ENCODE measurements at regions not wholly inside any gene's neighbourhood (a gene's known extent, or its start where the extent isn't known, plus 50 kb on each side); places are given as distances from the start of the nearest gene placed in this dataset.

DNA sequence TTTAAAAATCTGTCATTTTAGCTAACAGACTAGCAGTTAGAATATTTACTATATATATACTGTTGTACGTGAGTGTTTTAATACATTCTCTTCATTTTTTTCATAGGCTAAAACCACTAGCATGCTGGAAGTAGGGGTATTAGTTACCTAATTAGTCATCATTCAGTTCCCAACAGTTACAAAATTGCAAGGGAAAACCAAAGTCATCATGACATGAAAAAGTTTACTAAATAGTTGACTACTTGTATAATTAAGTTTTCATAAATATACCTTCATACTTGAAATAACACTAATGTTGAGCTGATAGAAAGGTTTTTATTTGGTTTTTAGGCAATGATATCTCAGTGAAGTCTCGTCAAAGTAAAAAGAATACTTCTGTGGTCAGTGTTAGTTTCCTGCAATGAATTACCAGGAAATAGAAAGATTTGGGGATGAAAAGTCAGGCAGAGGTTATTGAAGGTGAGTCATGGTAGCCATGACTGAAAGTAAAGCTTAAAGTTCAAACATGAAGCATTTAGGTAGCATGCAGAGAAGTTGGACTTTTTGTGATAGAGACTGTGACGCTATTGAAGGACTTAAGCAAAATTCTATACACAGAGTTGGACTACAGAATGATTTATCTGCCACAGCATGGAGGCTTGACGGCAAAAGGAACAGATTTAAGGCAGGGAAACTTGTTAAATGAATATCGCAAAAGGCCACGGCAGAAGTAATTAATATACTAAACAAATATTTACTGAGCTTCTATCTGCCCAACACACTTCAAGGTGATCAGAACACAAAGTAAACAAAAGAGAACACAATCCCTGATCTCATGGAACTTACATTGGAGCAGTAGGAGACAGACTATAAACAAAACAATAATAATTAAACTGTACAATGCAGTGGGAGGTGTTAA lies 828.1 kb upstream of the FAT3 start:
- DNase-seq (ENCODE audit: low read depth), result peak; percentile 16
- TF ChIP-seq, protein P1, sequence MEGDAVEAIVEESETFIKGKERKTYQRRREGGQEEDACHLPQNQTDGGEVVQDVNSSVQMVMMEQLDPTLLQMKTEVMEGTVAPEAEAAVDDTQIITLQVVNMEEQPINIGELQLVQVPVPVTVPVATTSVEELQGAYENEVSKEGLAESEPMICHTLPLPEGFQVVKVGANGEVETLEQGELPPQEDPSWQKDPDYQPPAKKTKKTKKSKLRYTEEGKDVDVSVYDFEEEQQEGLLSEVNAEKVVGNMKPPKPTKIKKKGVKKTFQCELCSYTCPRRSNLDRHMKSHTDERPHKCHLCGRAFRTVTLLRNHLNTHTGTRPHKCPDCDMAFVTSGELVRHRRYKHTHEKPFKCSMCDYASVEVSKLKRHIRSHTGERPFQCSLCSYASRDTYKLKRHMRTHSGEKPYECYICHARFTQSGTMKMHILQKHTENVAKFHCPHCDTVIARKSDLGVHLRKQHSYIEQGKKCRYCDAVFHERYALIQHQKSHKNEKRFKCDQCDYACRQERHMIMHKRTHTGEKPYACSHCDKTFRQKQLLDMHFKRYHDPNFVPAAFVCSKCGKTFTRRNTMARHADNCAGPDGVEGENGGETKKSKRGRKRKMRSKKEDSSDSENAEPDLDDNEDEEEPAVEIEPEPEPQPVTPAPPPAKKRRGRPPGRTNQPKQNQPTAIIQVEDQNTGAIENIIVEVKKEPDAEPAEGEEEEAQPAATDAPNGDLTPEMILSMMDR (IDR thresholded peaks at IDR 0.05; ENCODE audit: insufficient read depth, low read length, poor library complexity, severe bottlenecking), result no peak
- Histone ChIP-seq H3K27me3 (ENCODE audit: control insufficient read depth, insufficient read depth, low read length) (no peaks in the 10 kb centered on the region), H3K36me3 (ENCODE audit: control insufficient read depth, insufficient read depth, low read length) (no peaks in the 10 kb centered on the region), H3K4me3 (ENCODE audit: low read depth, low read length) (no peak overlapping the region)

DNA sequence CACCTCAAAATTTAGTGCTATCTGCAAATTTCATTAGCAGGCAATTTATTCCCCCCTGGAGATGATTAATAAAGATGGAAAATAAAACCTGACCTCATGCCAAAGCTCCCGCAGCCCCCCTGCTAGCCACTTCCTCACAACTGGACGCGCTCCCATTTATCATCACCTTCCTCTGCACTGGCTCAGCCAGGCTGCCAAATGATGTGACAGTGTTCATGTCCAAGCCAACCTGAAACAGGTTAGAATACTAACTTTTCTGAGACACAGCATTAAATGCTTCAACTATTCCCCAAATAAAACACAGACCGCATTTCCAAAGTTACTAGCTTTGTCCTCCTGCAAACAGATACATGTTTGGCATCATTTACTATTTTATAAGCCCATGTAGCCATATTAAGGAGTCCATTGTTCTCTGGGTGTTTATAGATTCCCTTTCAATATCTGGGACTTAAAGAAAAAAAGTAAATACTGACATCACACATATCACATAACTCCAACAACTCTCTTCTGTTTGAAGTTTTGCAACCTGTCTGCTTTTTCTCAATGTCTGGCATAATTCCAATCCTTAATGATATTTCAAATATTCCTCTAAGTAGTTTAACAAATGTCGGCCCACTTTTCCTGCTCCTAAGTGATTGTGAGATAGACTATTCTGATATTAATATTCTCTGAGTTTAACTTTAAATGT lies 829.7 kb upstream of the FAT3 start:
- no peak for DNase-seq (ENCODE audit: low read depth)
- Histone ChIP-seq H3K27me3 (ENCODE audit: control insufficient read depth, insufficient read depth, low read length) (no peaks in the 10 kb centered on the region), H3K36me3 (ENCODE audit: control insufficient read depth, insufficient read depth, low read length) (no peaks in the 10 kb centered on the region), H3K4me3 (ENCODE audit: low read depth, low read length) (no peak overlapping the region)
- TF ChIP-seq, protein P1 (IDR thresholded peaks at IDR 0.05; ENCODE audit: insufficient read depth, low read length, poor library complexity, severe bottlenecking), result no peak

DNA sequence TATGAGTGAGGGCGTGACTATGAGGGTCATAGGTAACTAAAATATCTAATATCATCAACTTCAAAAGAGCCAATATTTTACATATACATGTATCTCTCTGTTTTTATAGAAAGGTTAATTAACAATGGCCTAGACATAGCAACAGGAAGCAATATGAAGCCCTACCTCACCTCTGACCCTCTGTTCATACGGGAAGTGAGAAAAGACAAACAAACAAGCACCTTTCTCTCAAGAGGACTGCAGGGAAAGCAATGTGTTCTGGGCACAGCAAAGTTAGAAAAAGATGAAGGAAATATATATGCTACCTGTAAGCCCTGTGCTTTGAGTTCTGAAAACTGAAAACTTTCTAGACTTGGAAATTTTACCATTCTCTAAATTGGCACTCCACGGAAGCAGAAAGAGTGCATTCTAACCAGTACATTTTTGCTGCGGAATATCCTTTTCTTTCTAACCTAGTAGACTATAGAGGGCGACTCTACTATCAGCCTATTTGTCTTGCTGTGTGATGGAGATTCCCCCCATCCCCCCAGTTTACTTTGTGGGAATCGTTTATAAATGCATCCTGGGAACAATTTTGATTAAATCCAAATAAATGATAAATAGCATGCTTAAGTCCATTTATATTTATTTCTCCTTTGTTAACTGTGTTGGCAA lies 830.4 kb upstream of the FAT3 start:
- TF ChIP-seq, protein P1 (IDR thresholded peaks at IDR 0.05; ENCODE audit: insufficient read depth, low read length, poor library complexity, severe bottlenecking), result no peak
- Histone ChIP-seq H3K4me3 (ENCODE audit: low read depth, low read length) (no peak overlapping the region), H3K27me3 (ENCODE audit: control insufficient read depth, insufficient read depth, low read length) (no peaks in the 10 kb centered on the region), H3K36me3 (ENCODE audit: control insufficient read depth, insufficient read depth, low read length) (no peaks in the 10 kb centered on the region)
- DNase-seq (ENCODE audit: low read depth), result no peak

DNA sequence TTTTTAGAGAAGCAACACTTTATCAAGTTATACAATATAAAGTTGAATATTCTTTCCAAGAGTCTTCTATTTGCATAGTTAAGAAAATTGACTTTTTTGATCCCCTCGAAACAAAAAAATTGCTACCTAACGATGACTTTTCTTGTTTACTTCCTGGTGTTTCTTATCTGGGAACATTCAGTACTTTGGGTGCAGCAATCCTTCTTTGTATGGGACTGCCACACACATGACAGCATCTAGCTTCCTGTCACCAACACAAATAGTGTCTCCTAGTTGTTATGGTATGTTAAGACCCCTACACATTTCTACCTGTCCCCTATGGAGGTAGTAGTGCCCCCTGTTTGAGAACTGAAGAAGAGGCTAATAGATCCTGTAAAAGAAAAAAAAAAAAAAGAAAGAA lies 841.7 kb upstream of the FAT3 start:
- DNase-seq (ENCODE audit: low read depth), result no peak
- Histone ChIP-seq H3K4me3 (ENCODE audit: low read depth, low read length) (no peak overlapping the region), H3K36me3 (ENCODE audit: control insufficient read depth, insufficient read depth, low read length) (no peaks in the 10 kb centered on the region), H3K27me3 (ENCODE audit: control insufficient read depth, insufficient read depth, low read length) (no peaks in the 10 kb centered on the region)
- TF ChIP-seq, protein P1 (IDR thresholded peaks at IDR 0.05; ENCODE audit: insufficient read depth, low read length, poor library complexity, severe bottlenecking), result no peak

DNA sequence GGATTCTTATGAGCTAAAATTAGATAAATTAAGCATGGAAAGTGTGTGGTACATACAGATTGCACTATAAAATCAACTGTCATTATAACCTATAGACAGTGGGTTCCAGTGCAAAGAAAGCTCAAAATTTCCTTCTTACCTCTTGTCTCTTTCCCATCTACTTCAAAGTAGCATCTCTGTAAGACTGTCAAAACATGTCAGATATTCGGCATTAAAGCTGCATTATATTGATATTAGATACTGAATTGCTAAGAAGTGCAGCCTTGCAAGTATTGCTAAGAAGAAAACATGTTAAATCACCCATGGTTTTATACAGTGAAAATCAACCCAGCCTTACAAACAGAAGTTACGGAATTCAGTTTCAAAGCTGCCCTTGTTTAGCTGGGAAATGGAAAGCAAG lies 849.8 kb upstream of the FAT3 start:
- no peak for DNase-seq (ENCODE audit: low read depth)
- TF ChIP-seq, protein P1 (IDR thresholded peaks at IDR 0.05; ENCODE audit: insufficient read depth, low read length, poor library complexity, severe bottlenecking), result no peak
- Histone ChIP-seq H3K4me3 (ENCODE audit: low read depth, low read length) (no peak overlapping the region), H3K27me3 (ENCODE audit: control insufficient read depth, insufficient read depth, low read length) (no peaks in the 10 kb centered on the region), H3K36me3 (ENCODE audit: control insufficient read depth, insufficient read depth, low read length) (no peaks in the 10 kb centered on the region)

All from kidney epithelial cell (primary cell).